Sigmoid colon (tissue), 6 donors: ENCODE measurements at regions not wholly inside any gene's neighbourhood (a gene's known extent, or its start where the extent isn't known, plus 50 kb on each side); places are given as distances from the start of the nearest gene placed in this dataset.

ENCODE experiments used
- DNase-seq: peaks from one replicate; pipeline ENCODE4 v3.0.0-alpha.2; 2019
- H3K27ac ChIP-seq, 4 donors: fragments of 200-600 bp; sonication (generic); one replicate each; pipeline ENCODE4 v1.5.1; 2016 to 2019; ENCODE audit warnings: mild to moderate bottlenecking in 1 of 4
- H3K27me3 ChIP-seq, 3 donors: fragments of 200-600 bp; sonication (generic); one replicate each; pipeline ENCODE4 v1.5.1; 2019; ENCODE audit warnings: mild to moderate bottlenecking in 1 of 3
- H3K36me3 ChIP-seq, 4 donors: fragments of 200-600 bp; sonication (generic); one replicate each; pipeline ENCODE4 v1.5.1; 2016 to 2019
- H3K4me1 ChIP-seq, 4 donors: fragments of 200-600 bp; sonication (generic); one replicate each; pipeline ENCODE4 v1.5.1; 2017 to 2019
- H3K4me3 ChIP-seq, 4 donors: fragments of 200-600 bp; sonication (generic); one replicate each; pipeline ENCODE4 v1.5.1; 2017 to 2019; ENCODE audit warnings: mild to moderate bottlenecking in 2 of 4, moderate library complexity in 1 of 4
- H3K9me3 ChIP-seq, 4 donors: fragments of 200-600 bp in 3 of 4; sonication (generic) in 3 of 4; one replicate each; pipeline versions ENCODE4 v1.5.1 to v1.6.1; 2013 to 2019
- EP300 ChIP-seq, 4 donors: sonication (generic); formaldehyde crosslinking; IDR thresholded peaks; one replicate each; pipeline ENCODE4 v1.6.1; 2017; ENCODE audit warnings: antibody characterized with exemption in 4 of 4
- POLR2A ChIP-seq, 2 donors: fragments of 450-650 bp; IDR thresholded peaks; one replicate each; pipeline ENCODE4 v1.6.1; 2016; ENCODE audit warnings: antibody characterized with exemption in 2 of 2, mild to moderate bottlenecking in 2 of 2, moderate library complexity in 2 of 2
- POLR2AphosphoS5 ChIP-seq, 4 donors: sonication (generic); formaldehyde crosslinking; IDR thresholded peaks; one replicate each; pipeline ENCODE4 v1.6.1; 2017; ENCODE audit warnings: antibody characterized with exemption in 4 of 4
- WGBS, 2 donors: extraction: QIAGEN DNeasy Blood & Tissue Kit; methylation state at CpG; one replicate each; pipeline ENCODE4 v1.1.7; 2013; 5-methylcytosine and 5-hydroxymethylcytosine counted together
- intact Hi-C: fragments of 100-400 bp; cut with DNase I; formaldehyde crosslinking; loops from one replicate; pipeline ENCODE4 v1.15.1; 2023
- TF ChIP-seq, protein P1 (sequence below), 4 experiments: fragments of 450-650 bp in 3 of 4; fragments of 200-600 bp in 1 of 4; IDR thresholded peaks; one replicate each; pipeline ENCODE4 v1.5.1; 2016 to 2019; ENCODE audit warnings: antibody characterized with exemption in 4 of 4, mild to moderate bottlenecking in 3 of 4, moderate library complexity in 2 of 4
- donor health status: healthy with polysubstance abuse.
- donor health status: healthy.

GRCh38 chr15:26129852-26130251 is 266.7 kb upstream of the ATP10A start:
- H3K4me1 ChIP-seq = no peaks in the 10 kb centered on the region
- intact Hi-C loops = no loop called here
- DNase-seq = no peak
- H3K9me3 ChIP-seq = no peaks in the 10 kb centered on the region
- H3K4me3 ChIP-seq = no peak overlapping the region
- H3K36me3 ChIP-seq = no peaks in the 10 kb centered on the region
- WGBS, 2 donors = 41 to 44% methylated on average over 5 of the region's 5 CpGs
- peaks cover 0 to 10% (median 0%) of the 10 kb centered on the region in 3 donors for H3K27me3 ChIP-seq
- H3K27ac ChIP-seq = no peak overlapping the region
- TF ChIP-seq EP300 (IDR thresholded peaks at IDR 0.05) (no peak), POLR2AphosphoS5 (IDR thresholded peaks at IDR 0.05) (no peak), POLR2A (IDR thresholded peaks at IDR 0.05) (no peak)
- TF ChIP-seq, protein P1, sequence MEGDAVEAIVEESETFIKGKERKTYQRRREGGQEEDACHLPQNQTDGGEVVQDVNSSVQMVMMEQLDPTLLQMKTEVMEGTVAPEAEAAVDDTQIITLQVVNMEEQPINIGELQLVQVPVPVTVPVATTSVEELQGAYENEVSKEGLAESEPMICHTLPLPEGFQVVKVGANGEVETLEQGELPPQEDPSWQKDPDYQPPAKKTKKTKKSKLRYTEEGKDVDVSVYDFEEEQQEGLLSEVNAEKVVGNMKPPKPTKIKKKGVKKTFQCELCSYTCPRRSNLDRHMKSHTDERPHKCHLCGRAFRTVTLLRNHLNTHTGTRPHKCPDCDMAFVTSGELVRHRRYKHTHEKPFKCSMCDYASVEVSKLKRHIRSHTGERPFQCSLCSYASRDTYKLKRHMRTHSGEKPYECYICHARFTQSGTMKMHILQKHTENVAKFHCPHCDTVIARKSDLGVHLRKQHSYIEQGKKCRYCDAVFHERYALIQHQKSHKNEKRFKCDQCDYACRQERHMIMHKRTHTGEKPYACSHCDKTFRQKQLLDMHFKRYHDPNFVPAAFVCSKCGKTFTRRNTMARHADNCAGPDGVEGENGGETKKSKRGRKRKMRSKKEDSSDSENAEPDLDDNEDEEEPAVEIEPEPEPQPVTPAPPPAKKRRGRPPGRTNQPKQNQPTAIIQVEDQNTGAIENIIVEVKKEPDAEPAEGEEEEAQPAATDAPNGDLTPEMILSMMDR (IDR thresholded peaks at IDR 0.05) = no peak

GRCh38 chr15:26128611-26129140 is 265.5 kb upstream of the ATP10A start:
- H3K4me1 ChIP-seq = no peaks in the 10 kb centered on the region
- TF ChIP-seq EP300 (IDR thresholded peaks at IDR 0.05) (no peak), POLR2AphosphoS5 (IDR thresholded peaks at IDR 0.05) (no peak), POLR2A (IDR thresholded peaks at IDR 0.05) (no peak)
- TF ChIP-seq, protein P1 (IDR thresholded peaks at IDR 0.05) = no peak
- no peak for DNase-seq
- H3K9me3 ChIP-seq = no peaks in the 10 kb centered on the region
- intact Hi-C loops = no loop called here
- no peak overlapping the region for H3K27ac ChIP-seq
- no peak overlapping the region for H3K4me3 ChIP-seq
- H3K27me3 ChIP-seq = peaks cover 0 to 10% (median 0%) of the 10 kb centered on the region in 3 donors
- WGBS, 2 donors = 84 to 88% methylated on average over 7 of the region's 7 CpGs
- H3K36me3 ChIP-seq = no peaks in the 10 kb centered on the region

DNA sequence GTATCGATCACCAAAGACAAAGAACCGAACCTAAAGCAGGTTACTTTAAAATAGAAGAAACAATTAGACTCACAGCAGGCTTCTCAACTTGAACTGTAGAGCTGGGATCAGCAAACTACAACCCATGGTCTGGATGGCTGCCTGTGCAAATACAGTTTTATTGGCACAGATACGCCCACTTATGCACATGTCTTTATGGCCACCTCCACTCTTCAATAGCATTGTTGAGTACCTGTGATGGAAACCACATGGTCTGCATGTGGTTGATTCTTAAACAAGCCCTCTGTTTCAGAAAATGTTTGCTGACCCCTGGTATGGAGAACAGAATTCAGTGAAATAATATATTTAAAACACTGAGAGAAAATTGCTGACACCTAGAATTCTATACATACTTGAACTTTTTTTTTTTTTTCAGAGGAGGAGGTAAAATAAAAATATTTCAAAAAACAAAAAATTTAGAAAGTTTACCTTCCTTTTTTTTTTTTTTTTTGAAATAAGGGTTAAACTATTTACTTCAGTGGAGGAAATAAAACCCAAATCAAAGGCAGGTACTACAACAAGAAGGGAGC is 263.8 kb upstream of the ATP10A start:
- no peaks in the 10 kb centered on the region for H3K36me3 ChIP-seq
- H3K27ac ChIP-seq = no peak overlapping the region
- H3K9me3 ChIP-seq = no peaks in the 10 kb centered on the region
- H3K4me3 ChIP-seq = no peak overlapping the region
- TF ChIP-seq, protein P1 (IDR thresholded peaks at IDR 0.05) = no peak
- no peak for TF ChIP-seq POLR2A (IDR thresholded peaks at IDR 0.05)
- no peak for TF ChIP-seq EP300 (IDR thresholded peaks at IDR 0.05)
- TF ChIP-seq POLR2AphosphoS5 (IDR thresholded peaks at IDR 0.05) = no peak
- intact Hi-C loops = no loop called here
- H3K4me1 ChIP-seq = no peaks in the 10 kb centered on the region
- no peak for DNase-seq
- WGBS, 2 donors = 35 to 72% methylated on average over 3 of the region's 3 CpGs
- H3K27me3 ChIP-seq = peaks cover 0 to 10% (median 0%) of the 10 kb centered on the region in 3 donors

DNA sequence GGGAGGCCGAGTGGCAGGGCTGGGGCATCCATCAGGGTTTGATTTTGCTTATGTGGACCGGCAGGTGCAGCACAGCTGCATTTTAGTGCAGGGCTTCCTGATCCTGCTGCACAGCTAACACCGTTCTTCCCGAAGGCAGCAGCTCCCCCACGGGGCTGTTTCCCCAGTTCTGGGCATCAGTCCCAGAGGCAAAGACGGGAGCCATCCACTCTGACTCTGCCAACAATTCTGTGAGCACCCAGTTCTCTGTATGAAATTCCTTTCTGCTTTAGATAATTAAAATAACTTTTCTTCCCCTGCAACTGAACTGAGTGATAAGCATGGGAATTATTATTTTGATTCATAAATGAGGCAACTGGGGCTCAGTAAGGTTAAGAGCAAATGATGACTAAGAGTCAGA is 262.9 kb upstream of the ATP10A start:
- peaks cover 0 to 10% (median 0%) of the 10 kb centered on the region in 3 donors for H3K27me3 ChIP-seq
- 27 to 52% methylated on average over 6 of the region's 6 CpGs for WGBS, 2 donors
- H3K4me1 ChIP-seq = no peaks in the 10 kb centered on the region
- no peak for TF ChIP-seq EP300 (IDR thresholded peaks at IDR 0.05)
- TF ChIP-seq POLR2AphosphoS5 (IDR thresholded peaks at IDR 0.05) = no peak
- TF ChIP-seq, protein P1 (IDR thresholded peaks at IDR 0.05) = no peak
- no peak for TF ChIP-seq POLR2A (IDR thresholded peaks at IDR 0.05)
- H3K27ac ChIP-seq = no peak overlapping the region
- DNase-seq = no peak
- no peaks in the 10 kb centered on the region for H3K9me3 ChIP-seq
- intact Hi-C loops = no loop called here
- no peaks in the 10 kb centered on the region for H3K36me3 ChIP-seq
- H3K4me3 ChIP-seq = no peak overlapping the region

DNA sequence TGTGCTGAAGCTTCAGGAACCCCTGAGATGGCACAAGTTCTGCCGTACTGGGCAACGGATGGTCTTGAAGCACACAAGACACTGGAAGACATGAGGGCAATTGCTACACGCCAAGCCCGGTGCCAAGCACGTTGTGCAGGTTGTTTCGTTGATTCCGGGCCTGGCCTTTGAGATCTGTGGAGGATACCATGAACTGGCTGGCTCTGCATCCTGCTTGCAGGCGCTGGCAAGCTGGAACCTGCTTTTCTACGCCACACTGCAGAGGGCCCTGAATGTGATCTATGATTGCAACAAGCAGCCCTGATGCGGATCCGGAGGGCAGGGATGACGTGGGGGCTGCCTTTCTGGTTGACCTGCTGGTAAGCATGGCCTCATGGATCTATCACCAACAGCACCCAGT is 262.5 kb upstream of the ATP10A start:
- intact Hi-C loops = no loop called here
- H3K36me3 ChIP-seq = no peaks in the 10 kb centered on the region
- no peak for DNase-seq
- H3K27me3 ChIP-seq = peaks cover 0 to 10% (median 0%) of the 10 kb centered on the region in 3 donors
- H3K27ac ChIP-seq = no peak overlapping the region
- no peak overlapping the region for H3K4me3 ChIP-seq
- 79 to 90% methylated on average over 12 of the region's 12 CpGs for WGBS, 2 donors
- H3K4me1 ChIP-seq = no peaks in the 10 kb centered on the region
- TF ChIP-seq EP300 (IDR thresholded peaks at IDR 0.05) (no peak), POLR2A (IDR thresholded peaks at IDR 0.05) (no peak), POLR2AphosphoS5 (IDR thresholded peaks at IDR 0.05) (no peak)
- TF ChIP-seq, protein P1 (IDR thresholded peaks at IDR 0.05) = no peak
- no peaks in the 10 kb centered on the region for H3K9me3 ChIP-seq
